Naive thymus-derived CD8-positive, alpha-beta T cell (primary cell): ENCODE measurements at regions not wholly inside any gene's neighbourhood (a gene's known extent, or its start where the extent isn't known, plus 50 kb on each side); places are given as distances from the start of the nearest gene placed in this dataset.

ENCODE experiments used
- ATAC-seq, 2 donors: fragments of 150-1000 bp; cut with Tn5 transposase in 1 of 2; sonication (Bioruptor Pico), chemical (Tn5 transposase) in 1 of 2; 1 replicate in 1 of 2; 2 replicates in 1 of 2; pipeline ENCODE4 v1.10.0; 2021; ENCODE audit warnings: mild to moderate bottlenecking in 2 of 2, moderate library complexity in 2 of 2
- POLR2A ChIA-PET: fragments of 350-600 bp; sonication (Branson Sonifier 250); formaldehyde crosslinking; loops from one replicate; lab custom pipeline; 2021; ENCODE audit warnings: antibody characterized with exemption; lab: Charles Lee
- DNase-seq, 10 donors: peaks; one replicate each; pipeline versions ENCODE4 v3.0.0 to v3.0.0-alpha.2; 2020 to 2022
- H3K27ac Mint-ChIP-seq, 10 donors: one replicate each; pipeline ENCODE4 v1.8.0; 2020 to 2022; ENCODE audit warnings: mild to moderate bottlenecking in 10 of 10, mixed read lengths in 10 of 10, moderate library complexity in 4 of 10, inconsistent platforms in 1 of 10
- H3K27me3 Mint-ChIP-seq, 5 donors: one replicate each; pipeline ENCODE4 v1.8.0; 2021 to 2022; ENCODE audit warnings: mixed read lengths in 5 of 5
- H3K36me3 Mint-ChIP-seq, 3 donors: one replicate each; pipeline ENCODE4 v1.8.0; 2020 to 2022; ENCODE audit warnings: mixed read lengths in 3 of 3, mild to moderate bottlenecking in 2 of 3, inconsistent platforms in 1 of 3
- H3K4me1 Mint-ChIP-seq, 4 donors: one replicate each; pipeline ENCODE4 v1.8.0; 2021 to 2022; ENCODE audit warnings: mixed read lengths in 4 of 4
- H3K4me3 Mint-ChIP-seq, 10 donors: one replicate each; pipeline ENCODE4 v1.8.0; 2020 to 2022; ENCODE audit warnings: mild to moderate bottlenecking in 10 of 10, mixed read lengths in 10 of 10, moderate library complexity in 6 of 10, inconsistent platforms in 1 of 10
- H3K9me3 Mint-ChIP-seq, 9 donors: one replicate each; pipeline ENCODE4 v1.8.0; 2020 to 2022; ENCODE audit warnings: mixed read lengths in 9 of 9, mild to moderate bottlenecking in 3 of 9, inconsistent platforms in 1 of 9, moderate library complexity in 1 of 9

- peaks cover 0 to 2% (median 0%) of the 10 kb centered on the region in 9 donors for H3K9me3 Mint-ChIP-seq
- no peak overlapping the region for H3K4me3 Mint-ChIP-seq
- peaks cover 6 to 28% (median 10%) of the 10 kb centered on the region in 5 donors for H3K27me3 Mint-ChIP-seq
- H3K4me1 Mint-ChIP-seq: peaks cover 1 to 20% (median 13%) of the 10 kb centered on the region in 4 donors
- POLR2A ChIA-PET: no interaction called here
- no peaks in the 10 kb centered on the region for H3K36me3 Mint-ChIP-seq
- ATAC-seq: no peak
- DNase-seq: no peak
- H3K27ac Mint-ChIP-seq: no peak overlapping the region
Observed at GRCh38 chr4:24655971-24656370, 71.6 kb upstream of the DHX15 start.

- no peak overlapping the region for H3K4me3 Mint-ChIP-seq
- POLR2A ChIA-PET: no interaction called here
- H3K27me3 Mint-ChIP-seq: peaks cover 6 to 26% (median 16%) of the 10 kb centered on the region in 5 donors
- ATAC-seq (no peak), DNase-seq (no peak)
- H3K4me1 Mint-ChIP-seq: peaks cover 1 to 20% (median 13%) of the 10 kb centered on the region in 4 donors
- H3K9me3 Mint-ChIP-seq: peaks cover 0 to 2% (median 0%) of the 10 kb centered on the region in 9 donors
- H3K36me3 Mint-ChIP-seq: no peaks in the 10 kb centered on the region
- peak overlapping the region in 1 of 10 donors; percentile 22 for H3K27ac Mint-ChIP-seq
Observed at GRCh38 chr4:24656906-24657305, 72.6 kb upstream of the DHX15 start.

- no peaks in the 10 kb centered on the region for H3K36me3 Mint-ChIP-seq
- peaks cover 0 to 2% (median 0%) of the 10 kb centered on the region in 9 donors for H3K9me3 Mint-ChIP-seq
- no peak overlapping the region for H3K27ac Mint-ChIP-seq
- POLR2A ChIA-PET: no interaction called here
- no peak for ATAC-seq
- DNase-seq: no peak
- peaks cover 7 to 31% (median 20%) of the 10 kb centered on the region in 5 donors for H3K27me3 Mint-ChIP-seq
- H3K4me3 Mint-ChIP-seq: no peak overlapping the region
- H3K4me1 Mint-ChIP-seq: peaks cover 1 to 20% (median 13%) of the 10 kb centered on the region in 4 donors
Observed at GRCh38 chr4:24657768-24658617, 73.6 kb upstream of the DHX15 start.

- DNase-seq (no peak), ATAC-seq (no peak)
- Mint-ChIP-seq H3K27ac (peak overlapping the region in 1 of 10 donors; percentile 5), H3K4me3 (no peak overlapping the region), H3K36me3 (no peaks in the 10 kb centered on the region), H3K27me3 (peaks cover 9 to 31% (median 22%) of the 10 kb centered on the region in 5 donors), H3K9me3 (peaks cover 0 to 2% (median 0%) of the 10 kb centered on the region in 9 donors), H3K4me1 (peaks cover 1 to 20% (median 13%) of the 10 kb centered on the region in 4 donors)
- POLR2A ChIA-PET: no interaction called here
Observed at GRCh38 chr4:24659241-24659961, 75.0 kb upstream of the DHX15 start.

- peaks cover 1 to 20% (median 13%) of the 10 kb centered on the region in 4 donors for H3K4me1 Mint-ChIP-seq
- no peak overlapping the region for H3K27ac Mint-ChIP-seq
- H3K36me3 Mint-ChIP-seq: no peaks in the 10 kb centered on the region
- H3K27me3 Mint-ChIP-seq: peaks cover 10 to 54% (median 28%) of the 10 kb centered on the region in 5 donors
- H3K9me3 Mint-ChIP-seq: peaks cover 0 to 2% (median 0%) of the 10 kb centered on the region in 9 donors
- DNase-seq (no peak), ATAC-seq (no peak)
- H3K4me3 Mint-ChIP-seq: no peak overlapping the region
- POLR2A ChIA-PET: no interaction called here
Observed at GRCh38 chr4:24662056-24662455, 77.7 kb upstream of the DHX15 start.

GRCh38 chr4:24662542-24662941 is 78.2 kb upstream of the DHX15 start:
- Mint-ChIP-seq H3K4me1 (peaks cover 1 to 20% (median 13%) of the 10 kb centered on the region in 4 donors), H3K4me3 (no peak overlapping the region), H3K27me3 (peaks cover 10 to 57% (median 28%) of the 10 kb centered on the region in 5 donors), H3K27ac (no peak overlapping the region), H3K36me3 (no peaks in the 10 kb centered on the region), H3K9me3 (peaks cover 0 to 2% (median 0%) of the 10 kb centered on the region in 9 donors)
- ATAC-seq: no peak
- POLR2A ChIA-PET: no interaction called here
- no peak for DNase-seq

- Mint-ChIP-seq H3K27me3 (peaks cover 7 to 46% (median 26%) of the 10 kb centered on the region in 5 donors), H3K9me3 (peaks cover 0 to 2% (median 0%) of the 10 kb centered on the region in 9 donors), H3K4me1 (no peaks in the 10 kb centered on the region), H3K36me3 (no peaks in the 10 kb centered on the region), H3K4me3 (no peak overlapping the region), H3K27ac (no peak overlapping the region)
- ATAC-seq: no peak
- POLR2A ChIA-PET: no interaction called here
- no peak for DNase-seq
Observed at GRCh38 chr4:24664956-24665355, 80.6 kb upstream of the DHX15 start.

GRCh38 chr4:24666316-24666715 is 82.0 kb upstream of the DHX15 start:
- Mint-ChIP-seq H3K4me1 (no peaks in the 10 kb centered on the region), H3K4me3 (no peak overlapping the region), H3K9me3 (no peaks in the 10 kb centered on the region), H3K27me3 (peaks cover 6 to 53% (median 23%) of the 10 kb centered on the region in 5 donors), H3K27ac (no peak overlapping the region), H3K36me3 (no peaks in the 10 kb centered on the region)
- DNase-seq (no peak), ATAC-seq (no peak)
- POLR2A ChIA-PET: no interaction called here

- Mint-ChIP-seq H3K4me1 (no peaks in the 10 kb centered on the region), H3K36me3 (no peaks in the 10 kb centered on the region), H3K27ac (no peak overlapping the region), H3K9me3 (peaks cover 0 to 4% (median 0%) of the 10 kb centered on the region in 9 donors), H3K4me3 (no peak overlapping the region), H3K27me3 (peaks cover 9 to 59% (median 27%) of the 10 kb centered on the region in 5 donors)
- DNase-seq: no peak
- ATAC-seq: no peak
- POLR2A ChIA-PET: no interaction called here
Observed at GRCh38 chr4:24666816-24667477, 82.6 kb upstream of the DHX15 start.

GRCh38 chr4:24668956-24669355 is 84.6 kb upstream of the DHX15 start:
- Mint-ChIP-seq H3K4me1 (no peaks in the 10 kb centered on the region), H3K4me3 (no peak overlapping the region), H3K27me3 (peaks cover 6 to 61% (median 23%) of the 10 kb centered on the region in 5 donors), H3K9me3 (peaks cover 0 to 4% (median 0%) of the 10 kb centered on the region in 9 donors), H3K36me3 (no peaks in the 10 kb centered on the region), H3K27ac (no peak overlapping the region)
- ATAC-seq (no peak), DNase-seq (no peak)
- POLR2A ChIA-PET: no interaction called here

GRCh38 chr4:24669751-24670150 is 85.4 kb upstream of the DHX15 start:
- no peak overlapping the region for H3K27ac Mint-ChIP-seq
- DNase-seq (no peak), ATAC-seq (no peak)
- peaks cover 0 to 4% (median 0%) of the 10 kb centered on the region in 9 donors for H3K9me3 Mint-ChIP-seq
- no peaks in the 10 kb centered on the region for H3K4me1 Mint-ChIP-seq
- POLR2A ChIA-PET: no interaction called here
- no peak overlapping the region for H3K4me3 Mint-ChIP-seq
- no peaks in the 10 kb centered on the region for H3K36me3 Mint-ChIP-seq
- peaks cover 5 to 55% (median 23%) of the 10 kb centered on the region in 5 donors for H3K27me3 Mint-ChIP-seq

GRCh38 chr4:24671849-24672248 is 87.5 kb upstream of the DHX15 start:
- no peaks in the 10 kb centered on the region for H3K4me1 Mint-ChIP-seq
- no peak overlapping the region for H3K27ac Mint-ChIP-seq
- peaks cover 0 to 15% (median 2%) of the 10 kb centered on the region in 9 donors for H3K9me3 Mint-ChIP-seq
- peaks cover 0 to 5% (median 0%) of the 10 kb centered on the region in 3 donors for H3K36me3 Mint-ChIP-seq
- peaks cover 3 to 34% (median 15%) of the 10 kb centered on the region in 5 donors for H3K27me3 Mint-ChIP-seq
- ATAC-seq (no peak), DNase-seq (no peak)
- no peak overlapping the region for H3K4me3 Mint-ChIP-seq
- POLR2A ChIA-PET: no interaction called here
